DOHH2 (cell line): ENCODE measurements at regions not wholly inside any gene's neighbourhood (a gene's known extent, or its start where the extent isn't known, plus 50 kb on each side); places are given as distances from the start of the nearest gene placed in this dataset.
A peak's percentile ranks its signal among the peaks of the same experiment; 100 is the strongest.

Experiments used
- H3F3A ChIP-seq: fragments of 200-600 bp; sonication (generic), shearing (Covaris generic); 2 replicates; pipeline ENCODE4 v1.6.0; 2016; ENCODE audit warnings: antibody characterized with exemption, mild to moderate bottlenecking; ENCODE audit not compliant: control insufficient read depth, insufficient read depth
- H3K27ac ChIP-seq: fragments of 200-600 bp; sonication (generic); 2 replicates; pipeline ENCODE4 v1.5.1; 2014; ENCODE audit warnings: low read depth, mild to moderate bottlenecking, low read length, moderate library complexity
- H3K27me3 ChIP-seq: fragments of 200-600 bp; sonication (generic); 2 replicates; pipeline ENCODE4 v1.6.1; 2014; ENCODE audit warnings: mild to moderate bottlenecking, low read length, mixed read lengths; ENCODE audit not compliant: control insufficient read depth
- H3K36me3 ChIP-seq: fragments of 200-600 bp; sonication (generic); 2 replicates; pipeline ENCODE4 v1.6.1; 2014; ENCODE audit warnings: mild to moderate bottlenecking, low read length, moderate library complexity, mixed read lengths; ENCODE audit not compliant: control insufficient read depth
- H3K4me1 ChIP-seq: fragments of 200-600 bp; sonication (generic); 2 replicates; pipeline ENCODE4 v1.6.1; 2014; ENCODE audit warnings: mild to moderate bottlenecking, low read length, mixed read lengths; ENCODE audit not compliant: control insufficient read depth
- H3K4me2 ChIP-seq: fragments of 200-600 bp; sonication (generic); 2 replicates; pipeline ENCODE4 v1.6.0; 2014; ENCODE audit warnings: mild to moderate bottlenecking, low read length, moderate library complexity
- H3K4me3 ChIP-seq: fragments of 200-600 bp; sonication (generic); 2 replicates; pipeline ENCODE4 v1.5.1; 2014; ENCODE audit warnings: mild to moderate bottlenecking, low read length, mixed read lengths
- H3K79me2 ChIP-seq: fragments of 200-600 bp; sonication (generic); 2 replicates; pipeline ENCODE4 v1.6.1; 2014; ENCODE audit warnings: mild to moderate bottlenecking, low read length, mixed read lengths; ENCODE audit not compliant: control insufficient read depth
- H3K9me2 ChIP-seq: fragments of 200-600 bp; sonication (generic); replicated peaks from 2 replicates; pipeline ENCODE4 v1.6.1; 2014; ENCODE audit warnings: mild to moderate bottlenecking, low read length, mixed read lengths; ENCODE audit not compliant: control insufficient read depth
- H3K9me3 ChIP-seq: fragments of 200-600 bp; sonication (generic); 2 replicates; pipeline ENCODE4 v1.6.1; 2014; ENCODE audit warnings: antibody characterized with exemption, low read length, mixed read lengths; ENCODE audit not compliant: control insufficient read depth, insufficient read depth
- H4K20me1 ChIP-seq: fragments of 200-600 bp; sonication (generic); 2 replicates; pipeline ENCODE4 v1.6.0; 2014; ENCODE audit warnings: low read depth, mild to moderate bottlenecking, antibody characterized with exemption, low read length, moderate library complexity; ENCODE audit not compliant: control insufficient read depth, insufficient read depth
- CTCF ChIP-seq: fragments of 200-600 bp; sonication (generic); IDR thresholded peaks from one replicate; pipeline ENCODE4 v1.5.1; 2014; ENCODE audit warnings: antibody characterized with exemption, mild to moderate bottlenecking, low read depth, low read length; ENCODE audit not compliant: poor library complexity, severe bottlenecking
- EZH2phosphoT487 ChIP-seq: fragments of 200-600 bp; sonication (generic); IDR thresholded peaks from 2 replicates; pipeline ENCODE4 v1.6.1; 2017; ENCODE audit warnings: borderline replicate concordance, mild to moderate bottlenecking, antibody characterized with exemption, low read length, moderate library complexity, mixed read lengths

- H3K36me3 ChIP-seq = no peaks in the 10 kb centered on the region
- no peaks in the 10 kb centered on the region for H3F3A ChIP-seq
- no peak overlapping the region for H3K27ac ChIP-seq
- H3K27me3 ChIP-seq = no peaks in the 10 kb centered on the region
- no peaks in the 10 kb centered on the region for H3K79me2 ChIP-seq
- H3K4me3 ChIP-seq = no peak overlapping the region
- peak; percentile 44 for TF ChIP-seq CTCF
- no peak for TF ChIP-seq EZH2phosphoT487
- no peaks in the 10 kb centered on the region for H3K4me1 ChIP-seq
- no peaks in the 10 kb centered on the region for H4K20me1 ChIP-seq
- H3K9me3 ChIP-seq = no peaks in the 10 kb centered on the region
- H3K9me2 ChIP-seq = no peaks in the 10 kb centered on the region
- H3K4me2 ChIP-seq = no peak overlapping the region
Measured at GRCh38 chr1:143611159-143611558, 360.6 kb downstream of the FAM72C start.

- H3K9me2 ChIP-seq = no peaks in the 10 kb centered on the region
- H3K36me3 ChIP-seq = no peaks in the 10 kb centered on the region
- H3K79me2 ChIP-seq = no peaks in the 10 kb centered on the region
- no peaks in the 10 kb centered on the region for H3F3A ChIP-seq
- H3K4me1 ChIP-seq = no peaks in the 10 kb centered on the region
- TF ChIP-seq EZH2phosphoT487 (no peak), CTCF (no peak)
- no peaks in the 10 kb centered on the region for H3K27me3 ChIP-seq
- H3K4me2 ChIP-seq = no peak overlapping the region
- no peaks in the 10 kb centered on the region for H3K9me3 ChIP-seq
- no peak overlapping the region for H3K27ac ChIP-seq
- no peak overlapping the region for H3K4me3 ChIP-seq
- no peaks in the 10 kb centered on the region for H4K20me1 ChIP-seq
Measured at GRCh38 chr1:143610196-143610595, 361.6 kb downstream of the FAM72C start.

- TF ChIP-seq CTCF = no peak
- Histone ChIP-seq H3K79me2 (no peaks in the 10 kb centered on the region), H3K4me2 (no peak overlapping the region), H3K36me3 (no peaks in the 10 kb centered on the region), H3K9me3 (no peaks in the 10 kb centered on the region), H3K27me3 (no peaks in the 10 kb centered on the region), H3F3A (no peaks in the 10 kb centered on the region), H4K20me1 (no peaks in the 10 kb centered on the region), H3K4me1 (no peaks in the 10 kb centered on the region), H3K27ac (no peak overlapping the region), H3K4me3 (no peak overlapping the region), H3K9me2 (no peaks in the 10 kb centered on the region)
Measured at GRCh38 chr1:143604887-143605286, 366.9 kb downstream of the FAM72C start.

- no peaks in the 10 kb centered on the region for H3K79me2 ChIP-seq
- no peak overlapping the region for H3K4me3 ChIP-seq
- H4K20me1 ChIP-seq = no peaks in the 10 kb centered on the region
- H3K27me3 ChIP-seq = no peaks in the 10 kb centered on the region
- H3K4me2 ChIP-seq = no peak overlapping the region
- H3K9me2 ChIP-seq = no peaks in the 10 kb centered on the region
- no peaks in the 10 kb centered on the region for H3F3A ChIP-seq
- no peaks in the 10 kb centered on the region for H3K4me1 ChIP-seq
- no peaks in the 10 kb centered on the region for H3K9me3 ChIP-seq
- H3K36me3 ChIP-seq = no peaks in the 10 kb centered on the region
- TF ChIP-seq CTCF (no peak), EZH2phosphoT487 (no peak)
- H3K27ac ChIP-seq = no peak overlapping the region
Measured at GRCh38 chr1:143584508-143584907, 387.3 kb downstream of the FAM72C start.
